ENCODE measurements at regions not wholly inside any gene's neighbourhood (a gene's known extent, or its start where the extent isn't known, plus 50 kb on each side); places are given as distances from the start of the nearest gene placed in this dataset.
"Not testable (repeated sequence)": the region's sequence is repeated elsewhere in the genome, so short reads cannot be mapped to it uniquely, and the experiment has no call there.

- no peaks in the 10 kb centered on the region for H3K4me1 ChIP-seq (ENCODE audit: control insufficient read depth in 5 of 5, insufficient read depth in 5 of 5, low read length in 5 of 5)
- no peaks in the 10 kb centered on the region for H3K27me3 ChIP-seq (ENCODE audit: control insufficient read depth in 3 of 3, insufficient read depth in 3 of 3, low read length in 2 of 3)
- no peaks in the 10 kb centered on the region for H3K36me3 ChIP-seq (ENCODE audit: control insufficient read depth in 4 of 4, insufficient read depth in 4 of 4, low read length in 4 of 4)
- no peak overlapping the region for H3K9ac ChIP-seq (ENCODE audit: insufficient read depth in 1 of 2, low read length in 2 of 2)
- no peak overlapping the region for H3K27ac ChIP-seq (ENCODE audit: low read depth in 1 of 2, low read length in 1 of 2)
- no peak overlapping the region for H3K4me3 ChIP-seq
- DNase-seq (no peak), ATAC-seq (ENCODE audit: insufficient read depth, low FRiP score) (no peak)
- no peak for TF ChIP-seq CTCF (IDR thresholded peaks at IDR 0.05; ENCODE audit: control extremely low read depth, extremely low read depth)
- no peaks in the 10 kb centered on the region for H3K9me3 ChIP-seq (ENCODE audit: control insufficient read depth in 4 of 4, insufficient read depth in 3 of 4, low read length in 3 of 4)
These were observed 1756.8 kb upstream of the SEL1L start for GRCh38 chr14:83290447-83290846.

GRCh38 chr14:83291714-83292113 lies 1758.1 kb upstream of the SEL1L start:
- 40 to 49% methylated on average over 1 of the region's 1 CpG for WGBS, 2 donors
- DNase-seq (no peak), ATAC-seq (ENCODE audit: insufficient read depth, low FRiP score) (no peak)
- H3K27me3 ChIP-seq (ENCODE audit: control insufficient read depth in 3 of 3, insufficient read depth in 3 of 3, low read length in 2 of 3) = no peaks in the 10 kb centered on the region
- H3K4me3 ChIP-seq = no peak overlapping the region
- H3K36me3 ChIP-seq (ENCODE audit: control insufficient read depth in 4 of 4, insufficient read depth in 4 of 4, low read length in 4 of 4) = no peaks in the 10 kb centered on the region
- no peaks in the 10 kb centered on the region for H3K9me3 ChIP-seq (ENCODE audit: control insufficient read depth in 4 of 4, insufficient read depth in 3 of 4, low read length in 3 of 4)
- H3K9ac ChIP-seq (ENCODE audit: insufficient read depth in 1 of 2, low read length in 2 of 2) = no peak overlapping the region
- H3K4me1 ChIP-seq (ENCODE audit: control insufficient read depth in 5 of 5, insufficient read depth in 5 of 5, low read length in 5 of 5) = no peaks in the 10 kb centered on the region
- TF ChIP-seq CTCF (IDR thresholded peaks at IDR 0.05; ENCODE audit: control extremely low read depth, extremely low read depth) = no peak
- H3K27ac ChIP-seq (ENCODE audit: low read depth in 1 of 2, low read length in 1 of 2) = no peak overlapping the region

- H3K4me1 ChIP-seq (ENCODE audit: control insufficient read depth in 5 of 5, insufficient read depth in 5 of 5, low read length in 5 of 5) = no peaks in the 10 kb centered on the region
- H3K4me3 ChIP-seq = no peak overlapping the region
- WGBS, 2 donors = 33 to 52% methylated on average over 1 of the region's 1 CpG
- H3K27ac ChIP-seq (ENCODE audit: low read depth in 1 of 2, low read length in 1 of 2) = no peak overlapping the region
- H3K27me3 ChIP-seq (ENCODE audit: control insufficient read depth in 3 of 3, insufficient read depth in 3 of 3, low read length in 2 of 3) = no peaks in the 10 kb centered on the region
- H3K36me3 ChIP-seq (ENCODE audit: control insufficient read depth in 4 of 4, insufficient read depth in 4 of 4, low read length in 4 of 4) = no peaks in the 10 kb centered on the region
- no peak for TF ChIP-seq CTCF (IDR thresholded peaks at IDR 0.05; ENCODE audit: control extremely low read depth, extremely low read depth)
- no peaks in the 10 kb centered on the region for H3K9me3 ChIP-seq (ENCODE audit: control insufficient read depth in 4 of 4, insufficient read depth in 3 of 4, low read length in 3 of 4)
- DNase-seq (no peak), ATAC-seq (ENCODE audit: insufficient read depth, low FRiP score) (no peak)
- H3K9ac ChIP-seq (ENCODE audit: insufficient read depth in 1 of 2, low read length in 2 of 2) = no peak overlapping the region
These were observed 1761.3 kb upstream of the SEL1L start for GRCh38 chr14:83294941-83295340.

- H3K4me3 ChIP-seq = no peak overlapping the region
- no peak for ATAC-seq (ENCODE audit: insufficient read depth, low FRiP score)
- TF ChIP-seq CTCF (IDR thresholded peaks at IDR 0.05; ENCODE audit: control extremely low read depth, extremely low read depth) = no peak
- peaks cover 0 to 3% (median 0%) of the 10 kb centered on the region in 5 donors for H3K4me1 ChIP-seq (ENCODE audit: control insufficient read depth in 5 of 5, insufficient read depth in 5 of 5, low read length in 5 of 5)
- H3K9ac ChIP-seq (ENCODE audit: insufficient read depth in 1 of 2, low read length in 2 of 2) = no peak overlapping the region
- no peaks in the 10 kb centered on the region for H3K27me3 ChIP-seq (ENCODE audit: control insufficient read depth in 3 of 3, insufficient read depth in 3 of 3, low read length in 2 of 3)
- H3K36me3 ChIP-seq (ENCODE audit: control insufficient read depth in 4 of 4, insufficient read depth in 4 of 4, low read length in 4 of 4) = no peaks in the 10 kb centered on the region
- WGBS, 2 donors = 60 to 63% methylated on average over 3 of the region's 3 CpGs
- H3K9me3 ChIP-seq (ENCODE audit: control insufficient read depth in 4 of 4, insufficient read depth in 3 of 4, low read length in 3 of 4) = no peaks in the 10 kb centered on the region
- no peak overlapping the region for H3K27ac ChIP-seq (ENCODE audit: low read depth in 1 of 2, low read length in 1 of 2)
- DNase-seq = no peak
These were observed 1763.7 kb upstream of the SEL1L start for GRCh38 chr14:83297361-83297760.

- not testable (repeated sequence) for H3K27ac ChIP-seq (ENCODE audit: low read depth in 1 of 2, low read length in 1 of 2); DNase-seq
These were observed 1764.4 kb upstream of the SEL1L start for GRCh38 chr14:83298016-83298415.

More at GRCh38 chr14:83298016-83298415, 1764.4 kb upstream of the SEL1L start:
- not testable (repeated sequence) for H3K36me3 ChIP-seq (ENCODE audit: control insufficient read depth in 4 of 4, insufficient read depth in 4 of 4, low read length in 4 of 4); ATAC-seq (ENCODE audit: insufficient read depth, low FRiP score); H3K4me1 ChIP-seq (ENCODE audit: control insufficient read depth in 5 of 5, insufficient read depth in 5 of 5, low read length in 5 of 5); H3K27me3 ChIP-seq (ENCODE audit: control insufficient read depth in 3 of 3, insufficient read depth in 3 of 3, low read length in 2 of 3); H3K9me3 ChIP-seq (ENCODE audit: control insufficient read depth in 4 of 4, insufficient read depth in 3 of 4, low read length in 3 of 4); H3K9ac ChIP-seq (ENCODE audit: insufficient read depth in 1 of 2, low read length in 2 of 2); H3K4me3 ChIP-seq
- WGBS, 2 donors = 86 to 88% methylated on average over 2 of the region's 2 CpGs
